ENCODE measurements at regions not wholly inside any gene's neighbourhood (a gene's known extent, or its start where the extent isn't known, plus 50 kb on each side); places are given as distances from the start of the nearest gene placed in this dataset.

DNA sequence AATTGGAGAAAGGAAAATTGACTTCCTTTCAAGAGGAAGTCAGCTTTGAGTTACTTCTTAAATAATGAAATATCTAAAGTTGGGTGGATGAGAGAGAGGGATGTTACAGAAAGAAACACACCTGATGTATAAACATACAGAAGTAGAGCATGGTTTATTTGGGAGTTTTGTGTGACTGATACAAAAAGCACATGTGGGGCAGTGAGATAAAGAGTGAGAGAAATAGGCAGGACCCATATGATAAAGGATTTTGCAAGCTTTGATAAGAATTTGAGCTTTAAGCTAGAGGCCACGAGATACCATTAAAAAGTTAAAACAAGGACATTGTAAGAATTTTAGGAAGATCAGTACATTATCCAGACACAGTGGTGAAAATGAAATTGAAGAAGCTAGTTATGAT is 263.3 kb upstream of the GPRIN3 start:
- in situ Hi-C loops (cut with HindIII; ENCODE audit: low pct_unique_long_range_greater_than_20kb, low sequenced_read_pairs) = no loop called here
- DNase-seq (ENCODE audit: low read depth) = no peak

DNA sequence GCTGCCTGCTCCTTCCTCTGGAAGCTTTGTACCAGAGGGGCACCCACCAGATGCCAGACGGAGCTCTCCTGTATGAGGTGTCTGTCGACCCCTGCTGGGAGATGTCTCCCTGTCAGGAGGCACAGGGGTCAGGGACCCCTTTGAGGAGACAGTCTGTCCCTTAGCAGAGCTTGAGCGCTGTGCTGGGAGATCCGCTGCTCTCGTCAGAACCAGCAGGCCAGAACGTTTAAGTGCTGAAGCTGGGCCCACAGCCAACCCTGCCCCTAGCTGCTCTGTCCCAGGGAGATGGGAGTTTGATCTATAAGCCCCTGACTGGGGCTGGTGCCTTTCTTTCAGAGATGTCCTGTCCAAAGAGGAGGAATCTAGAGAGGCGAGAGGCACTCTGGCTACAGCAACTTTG is 260.3 kb upstream of the GPRIN3 start:
- in situ Hi-C loops (cut with HindIII; ENCODE audit: low pct_unique_long_range_greater_than_20kb, low sequenced_read_pairs) = no loop called here
- no peak for DNase-seq (ENCODE audit: low read depth)

- in situ Hi-C loops (cut with HindIII; ENCODE audit: low pct_unique_long_range_greater_than_20kb, low sequenced_read_pairs) = no loop called here
- no peak for DNase-seq (ENCODE audit: low read depth)
Measured at GRCh38 chr4:89563431-89563830, 255.8 kb upstream of the GPRIN3 start.

- no peak for DNase-seq (ENCODE audit: low read depth)
- in situ Hi-C loops (cut with HindIII; ENCODE audit: low pct_unique_long_range_greater_than_20kb, low sequenced_read_pairs) = no loop called here
Measured at GRCh38 chr4:89562746-89563145, 255.1 kb upstream of the GPRIN3 start.

DNA sequence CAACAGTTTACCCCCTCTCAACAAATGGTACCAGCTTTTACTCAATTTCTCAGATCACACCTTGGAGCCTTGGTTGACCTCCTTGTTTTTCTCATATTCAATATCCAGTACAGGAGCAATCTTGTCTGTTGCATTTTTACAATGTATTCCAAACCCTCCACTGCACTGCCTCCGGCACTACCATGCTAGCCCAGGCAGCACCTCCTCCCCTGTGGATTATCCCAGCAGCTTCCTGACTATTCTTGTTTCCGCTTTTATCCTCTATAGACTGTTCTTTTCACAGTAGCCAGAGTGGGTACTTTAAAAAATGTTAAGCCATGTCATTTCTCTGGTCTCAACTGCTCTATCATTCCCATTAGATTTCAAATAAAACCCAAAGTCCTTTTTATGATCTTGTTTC is 253.4 kb upstream of the GPRIN3 start:
- in situ Hi-C loops (cut with HindIII; ENCODE audit: low pct_unique_long_range_greater_than_20kb, low sequenced_read_pairs) = no loop called here
- no peak for DNase-seq (ENCODE audit: low read depth)

GRCh38 chr4:89558147-89558546 is 250.5 kb upstream of the GPRIN3 start:
- in situ Hi-C loops (cut with HindIII; ENCODE audit: low pct_unique_long_range_greater_than_20kb, low sequenced_read_pairs) = no loop called here

GRCh38 chr4:89556601-89557305 is 249.2 kb upstream of the GPRIN3 start:
- DNase-seq (ENCODE audit: low read depth) = no peak
- in situ Hi-C loops (cut with HindIII; ENCODE audit: low pct_unique_long_range_greater_than_20kb, low sequenced_read_pairs) = no loop called here

More at GRCh38 chr4:89558147-89558546, 250.5 kb upstream of the GPRIN3 start:
- DNase-seq (ENCODE audit: low read depth) = peak; percentile 8

GRCh38 chr4:89551191-89551590 is 243.6 kb upstream of the GPRIN3 start:
- in situ Hi-C loops (cut with HindIII; ENCODE audit: low pct_unique_long_range_greater_than_20kb, low sequenced_read_pairs) = no loop called here
- DNase-seq (ENCODE audit: low read depth) = no peak

DNA sequence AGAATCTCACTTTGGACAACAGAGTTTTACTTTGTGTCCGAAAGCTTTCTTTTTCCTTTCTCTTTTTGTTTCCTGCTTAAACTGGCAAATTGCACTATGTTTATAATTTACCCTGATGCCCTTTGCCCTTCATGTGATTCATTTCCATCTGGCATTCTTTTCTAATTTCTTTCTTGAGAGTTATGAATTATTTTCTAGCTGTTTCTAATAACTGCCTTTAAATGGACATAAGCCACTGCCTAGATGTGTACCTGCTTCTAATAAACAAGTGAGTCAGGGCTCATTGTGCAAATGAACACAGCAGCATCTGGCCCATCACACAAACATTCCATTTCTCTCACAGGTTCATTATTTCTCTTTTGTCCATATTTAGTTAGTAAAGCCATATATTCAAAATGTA is 242.3 kb upstream of the GPRIN3 start:
- DNase-seq (ENCODE audit: low read depth) = no peak
- in situ Hi-C loops (cut with HindIII; ENCODE audit: low pct_unique_long_range_greater_than_20kb, low sequenced_read_pairs) = no loop called here

DNA sequence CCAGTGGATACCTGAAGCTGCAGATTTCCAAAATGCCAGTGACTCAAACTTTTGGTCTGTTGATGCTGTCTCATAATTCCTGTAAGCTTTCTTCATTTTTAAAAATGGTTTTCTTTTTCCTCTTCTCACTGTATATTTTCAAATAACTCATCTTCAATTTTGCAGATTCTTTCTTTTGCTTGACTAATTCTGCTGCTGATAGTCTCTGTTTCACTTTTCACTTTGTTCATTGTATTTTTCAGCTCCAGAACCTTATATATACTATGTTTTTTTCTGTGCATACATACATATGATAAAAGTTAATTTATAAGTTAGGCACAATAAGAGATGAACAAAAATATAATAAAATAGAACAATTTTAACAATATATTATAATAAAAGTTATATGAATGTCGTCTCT is 237.7 kb upstream of the GPRIN3 start:
- DNase-seq (ENCODE audit: low read depth) = no peak
- in situ Hi-C loops (cut with HindIII; ENCODE audit: low pct_unique_long_range_greater_than_20kb, low sequenced_read_pairs) = no loop called here

GRCh38 chr4:89541998-89542397 is 234.4 kb upstream of the GPRIN3 start:
- DNase-seq (ENCODE audit: low read depth) = no peak
- in situ Hi-C loops (cut with HindIII; ENCODE audit: low pct_unique_long_range_greater_than_20kb, low sequenced_read_pairs) = no loop called here

DNA sequence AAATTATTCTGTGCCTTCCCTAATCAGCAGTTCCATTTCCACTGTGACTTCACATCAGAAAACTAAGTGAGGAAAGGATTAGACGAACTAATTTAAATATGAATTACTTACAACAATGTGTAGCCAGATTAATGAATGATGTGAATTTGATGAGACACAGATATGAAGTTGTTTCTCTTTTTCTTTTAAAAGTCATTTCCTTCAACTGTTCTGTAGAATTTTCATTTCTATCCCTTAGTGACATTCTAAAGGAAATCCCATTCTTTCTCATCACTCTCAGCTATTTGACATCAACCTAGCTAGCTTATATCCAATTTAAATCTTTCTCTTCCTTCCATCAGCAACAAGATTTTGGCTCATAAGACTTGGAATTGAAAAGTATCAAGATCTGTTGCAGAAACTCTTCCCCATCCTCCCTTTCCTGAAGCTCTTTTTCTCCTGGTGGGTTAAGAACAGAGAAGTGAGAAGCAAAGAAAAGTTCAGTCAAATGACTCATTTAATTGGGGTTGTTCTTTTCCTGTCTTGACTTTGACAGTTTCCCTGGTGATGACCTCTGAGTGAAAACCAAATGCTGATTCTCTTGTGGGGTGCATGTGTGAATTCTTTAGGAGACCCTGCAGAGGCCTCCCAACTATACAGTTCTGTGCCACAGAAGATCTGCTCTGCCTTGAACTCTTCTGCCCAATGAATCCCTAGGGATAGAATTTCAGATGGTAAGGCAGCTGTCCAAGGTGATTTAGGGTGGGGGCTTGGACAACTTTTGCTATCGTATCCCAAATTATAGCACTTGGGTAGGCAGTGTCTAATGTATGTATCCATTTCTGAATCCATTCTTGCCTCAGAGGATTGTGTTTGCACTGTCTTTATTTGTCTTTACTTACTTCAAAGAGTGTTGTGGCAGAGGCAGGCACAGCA is 232.5 kb upstream of the GPRIN3 start:
- no peak for DNase-seq (ENCODE audit: low read depth)
- in situ Hi-C loops (cut with HindIII; ENCODE audit: low pct_unique_long_range_greater_than_20kb, low sequenced_read_pairs) = no loop called here

DNA sequence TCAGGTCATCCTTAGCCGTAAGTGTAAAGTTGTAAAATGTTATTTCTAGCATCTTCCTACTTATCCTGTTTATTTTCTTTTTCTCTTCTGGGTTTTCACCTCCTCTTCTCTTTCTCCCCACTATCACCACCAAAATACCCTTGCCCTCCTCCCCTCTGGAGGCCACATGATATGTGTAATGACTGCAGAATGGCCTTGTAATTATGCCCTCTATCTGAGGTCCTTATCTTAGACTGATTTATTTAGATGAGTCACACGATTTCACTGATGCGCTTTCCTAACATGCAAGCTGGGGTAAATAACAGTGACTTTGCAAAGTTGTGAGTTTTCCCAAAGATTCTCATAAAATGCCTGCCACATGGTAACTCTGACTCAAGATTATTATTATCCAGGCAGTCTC is 231.8 kb upstream of the GPRIN3 start:
- peak; percentile 19 for DNase-seq (ENCODE audit: low read depth)
- in situ Hi-C loops (cut with HindIII; ENCODE audit: low pct_unique_long_range_greater_than_20kb, low sequenced_read_pairs) = no loop called here

GRCh38 chr4:89538886-89539285 is 231.3 kb upstream of the GPRIN3 start:
- DNase-seq (ENCODE audit: low read depth) = no peak
- in situ Hi-C loops (cut with HindIII; ENCODE audit: low pct_unique_long_range_greater_than_20kb, low sequenced_read_pairs) = no loop called here

DNA sequence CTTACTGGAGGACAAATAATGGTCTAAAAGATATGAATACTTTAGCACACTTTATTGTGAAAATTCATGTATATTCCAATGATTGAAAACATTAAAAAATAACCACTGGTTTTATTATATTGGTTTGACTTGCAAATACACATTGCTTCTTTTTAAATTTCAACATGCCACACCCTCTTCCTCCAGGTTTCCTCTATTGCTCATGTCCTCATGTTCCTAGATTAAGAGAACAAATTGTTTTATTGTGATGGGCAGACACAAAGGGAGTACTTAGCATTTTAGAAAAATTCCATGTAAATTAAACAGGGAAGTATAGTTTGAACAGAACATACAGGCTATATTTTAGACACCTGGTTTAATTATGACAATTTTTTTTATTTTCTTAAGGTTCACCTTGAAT is 230.6 kb upstream of the GPRIN3 start:
- in situ Hi-C loops (cut with HindIII; ENCODE audit: low pct_unique_long_range_greater_than_20kb, low sequenced_read_pairs) = no loop called here
- DNase-seq (ENCODE audit: low read depth) = no peak

DNA sequence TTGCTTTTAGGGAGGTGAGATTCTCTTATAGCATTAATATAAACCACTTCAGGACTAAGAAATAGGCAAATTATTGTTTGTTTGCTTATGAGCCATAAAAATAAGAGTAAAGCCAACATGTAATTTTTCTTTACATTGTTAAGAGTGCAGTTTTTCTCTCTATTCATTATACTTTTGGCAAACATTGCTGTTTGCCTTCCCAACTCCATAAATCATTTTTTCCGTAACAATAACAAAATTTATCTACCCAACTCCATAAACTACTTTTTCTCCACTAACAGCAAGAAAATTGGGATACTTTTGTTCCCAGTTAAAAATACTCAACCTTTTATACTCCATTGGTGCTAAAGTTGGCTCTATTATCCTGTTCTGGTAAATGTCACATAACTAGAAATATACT is 229.7 kb upstream of the GPRIN3 start:
- in situ Hi-C loops (cut with HindIII; ENCODE audit: low pct_unique_long_range_greater_than_20kb, low sequenced_read_pairs) = no loop called here
- DNase-seq (ENCODE audit: low read depth) = no peak

- DNase-seq (ENCODE audit: low read depth) = no peak
- in situ Hi-C loops (cut with HindIII; ENCODE audit: low pct_unique_long_range_greater_than_20kb, low sequenced_read_pairs) = no loop called here
Measured at GRCh38 chr4:89535251-89535650, 227.7 kb upstream of the GPRIN3 start.

GRCh38 chr4:89534356-89534755 is 226.8 kb upstream of the GPRIN3 start:
- in situ Hi-C loops (cut with HindIII; ENCODE audit: low pct_unique_long_range_greater_than_20kb, low sequenced_read_pairs) = no loop called here
- DNase-seq (ENCODE audit: low read depth) = no peak

DNA sequence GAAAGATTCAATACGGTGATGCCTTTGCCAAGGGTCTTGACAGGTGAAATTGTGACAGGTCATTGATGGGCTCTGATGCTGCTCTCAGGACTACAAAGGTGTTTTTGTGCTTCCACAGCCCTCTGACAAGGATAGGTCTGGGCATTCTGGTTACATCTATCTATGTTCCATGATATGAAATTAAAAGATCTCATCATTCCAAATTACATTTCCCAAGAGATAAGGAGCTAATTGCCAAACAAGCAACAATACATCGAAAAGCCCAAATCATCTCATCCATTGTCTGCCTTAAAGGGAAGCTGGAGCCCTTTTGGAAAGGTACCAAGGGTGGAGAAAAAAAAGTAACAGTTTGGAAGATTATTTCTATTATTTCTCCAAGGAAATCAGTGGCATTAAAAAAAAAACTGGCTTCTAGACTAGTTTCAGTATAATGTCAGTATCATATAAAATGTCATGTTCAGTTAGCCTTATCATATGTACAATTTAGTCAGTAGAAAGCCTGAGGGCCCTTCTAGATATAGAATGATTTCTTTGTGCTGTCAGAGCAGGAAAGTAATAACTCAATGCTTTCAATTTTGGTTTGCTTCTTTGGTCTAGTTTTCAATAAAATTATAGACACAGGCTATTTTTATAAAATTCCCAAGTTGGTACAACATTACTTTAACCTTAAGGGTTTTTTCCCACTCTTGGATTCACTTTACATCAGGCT is 224.5 kb upstream of the GPRIN3 start:
- no peak for DNase-seq (ENCODE audit: low read depth)
- in situ Hi-C loops (cut with HindIII; ENCODE audit: low pct_unique_long_range_greater_than_20kb, low sequenced_read_pairs) = no loop called here

Data from Caki2 (cell line).